ENCODE measurements at regions not wholly inside any gene's neighbourhood (a gene's known extent, or its start where the extent isn't known, plus 50 kb on each side); places are given as distances from the start of the nearest gene placed in this dataset.

- H3K27me3 ChIP-seq = no peaks in the 10 kb centered on the region
- H3K4me3 ChIP-seq = no peak overlapping the region
- DNase-seq (ENCODE audit: low read depth in 1 of 2, low spot score in 1 of 2) = no peak
- TF ChIP-seq, protein P1, sequence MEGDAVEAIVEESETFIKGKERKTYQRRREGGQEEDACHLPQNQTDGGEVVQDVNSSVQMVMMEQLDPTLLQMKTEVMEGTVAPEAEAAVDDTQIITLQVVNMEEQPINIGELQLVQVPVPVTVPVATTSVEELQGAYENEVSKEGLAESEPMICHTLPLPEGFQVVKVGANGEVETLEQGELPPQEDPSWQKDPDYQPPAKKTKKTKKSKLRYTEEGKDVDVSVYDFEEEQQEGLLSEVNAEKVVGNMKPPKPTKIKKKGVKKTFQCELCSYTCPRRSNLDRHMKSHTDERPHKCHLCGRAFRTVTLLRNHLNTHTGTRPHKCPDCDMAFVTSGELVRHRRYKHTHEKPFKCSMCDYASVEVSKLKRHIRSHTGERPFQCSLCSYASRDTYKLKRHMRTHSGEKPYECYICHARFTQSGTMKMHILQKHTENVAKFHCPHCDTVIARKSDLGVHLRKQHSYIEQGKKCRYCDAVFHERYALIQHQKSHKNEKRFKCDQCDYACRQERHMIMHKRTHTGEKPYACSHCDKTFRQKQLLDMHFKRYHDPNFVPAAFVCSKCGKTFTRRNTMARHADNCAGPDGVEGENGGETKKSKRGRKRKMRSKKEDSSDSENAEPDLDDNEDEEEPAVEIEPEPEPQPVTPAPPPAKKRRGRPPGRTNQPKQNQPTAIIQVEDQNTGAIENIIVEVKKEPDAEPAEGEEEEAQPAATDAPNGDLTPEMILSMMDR (IDR thresholded peaks at IDR 0.05; ENCODE audit: low read depth, low read length) = no peak
- H3K27ac ChIP-seq = no peak overlapping the region
- no peaks in the 10 kb centered on the region for H3K9me3 ChIP-seq (ENCODE audit: low read depth)
- no peaks in the 10 kb centered on the region for H3K36me3 ChIP-seq
- no peaks in the 10 kb centered on the region for H3K4me1 ChIP-seq (ENCODE audit: low read depth)
Observed at GRCh38 chr9:12155401-12156134, 537.6 kb upstream of the TYRP1 start.

- Histone ChIP-seq H3K9me3 (ENCODE audit: low read depth) (no peaks in the 10 kb centered on the region), H3K27ac (no peak overlapping the region), H3K4me1 (ENCODE audit: low read depth) (peaks cover 8% of the 10 kb centered on the region), H3K36me3 (no peaks in the 10 kb centered on the region), H3K27me3 (no peaks in the 10 kb centered on the region), H3K4me3 (no peak overlapping the region)
- TF ChIP-seq, protein P1 (IDR thresholded peaks at IDR 0.05; ENCODE audit: low read depth, low read length) = no peak
- no peak for DNase-seq (ENCODE audit: low read depth in 1 of 2, low spot score in 1 of 2)
Observed at GRCh38 chr9:12162181-12162815, 530.9 kb upstream of the TYRP1 start.

DNA sequence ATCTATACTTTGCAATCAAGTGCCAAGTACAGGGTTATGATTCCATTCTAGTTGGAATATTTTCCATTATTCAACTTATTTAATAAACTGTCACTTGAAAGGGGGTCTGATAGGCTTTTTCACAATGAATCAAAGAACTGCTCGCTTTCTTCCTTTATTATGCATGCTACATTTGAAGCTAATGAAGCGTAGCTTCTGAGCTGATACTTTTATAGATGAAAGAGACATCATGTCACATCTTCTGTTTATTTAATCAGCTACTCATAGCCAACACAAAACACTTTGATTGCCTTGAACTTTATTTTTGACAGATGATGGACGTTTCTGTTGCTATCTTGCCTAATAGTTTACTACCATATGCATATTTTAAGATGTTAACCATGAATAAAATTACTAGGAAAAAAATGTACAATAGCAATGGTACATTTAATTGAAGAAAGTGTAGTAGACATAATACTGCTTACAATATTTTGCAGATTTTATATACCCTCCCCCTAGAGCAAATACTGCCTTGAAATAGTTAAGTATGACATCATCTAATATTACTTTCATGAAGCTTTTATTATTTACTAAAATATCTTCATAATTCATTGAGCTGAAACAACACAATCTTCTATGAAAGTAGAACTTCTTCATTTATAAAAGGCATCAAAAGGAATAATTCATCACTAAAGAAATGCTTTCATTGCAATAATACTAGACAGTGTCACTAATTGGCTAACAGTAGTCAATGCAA lies 529.3 kb upstream of the TYRP1 start:
- no peak overlapping the region for H3K27ac ChIP-seq
- no peaks in the 10 kb centered on the region for H3K36me3 ChIP-seq
- no peaks in the 10 kb centered on the region for H3K9me3 ChIP-seq (ENCODE audit: low read depth)
- no peak overlapping the region for H3K4me3 ChIP-seq
- TF ChIP-seq, protein P1 (IDR thresholded peaks at IDR 0.05; ENCODE audit: low read depth, low read length) = no peak
- no peak for DNase-seq (ENCODE audit: low read depth in 1 of 2, low spot score in 1 of 2)
- peaks cover 8% of the 10 kb centered on the region for H3K4me1 ChIP-seq (ENCODE audit: low read depth)
- no peaks in the 10 kb centered on the region for H3K27me3 ChIP-seq

DNA sequence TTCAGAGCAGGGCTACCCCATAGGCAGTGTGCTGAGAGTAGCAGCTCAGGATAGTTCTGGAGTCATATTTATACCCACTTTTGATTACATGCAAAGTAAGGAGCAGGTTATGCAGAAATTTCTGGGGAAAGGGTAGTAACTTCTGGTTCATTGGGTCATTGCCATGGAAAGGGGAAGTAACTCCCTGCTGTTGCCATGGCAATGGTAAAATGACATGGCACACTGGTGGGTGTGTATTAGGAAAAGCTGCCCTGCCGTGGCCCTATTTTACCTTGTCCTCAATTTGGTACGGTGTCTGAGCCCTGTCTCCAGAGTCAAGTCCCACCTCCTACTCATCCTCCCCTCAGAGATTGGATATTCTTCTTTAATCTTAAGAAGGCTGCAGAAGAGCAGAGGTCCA lies 526.7 kb upstream of the TYRP1 start:
- H3K27ac ChIP-seq = no peak overlapping the region
- H3K4me3 ChIP-seq = no peak overlapping the region
- no peaks in the 10 kb centered on the region for H3K27me3 ChIP-seq
- H3K4me1 ChIP-seq (ENCODE audit: low read depth) = peaks cover 8% of the 10 kb centered on the region
- H3K9me3 ChIP-seq (ENCODE audit: low read depth) = no peaks in the 10 kb centered on the region
- TF ChIP-seq, protein P1 (IDR thresholded peaks at IDR 0.05; ENCODE audit: low read depth, low read length) = no peak
- H3K36me3 ChIP-seq = no peaks in the 10 kb centered on the region
- no peak for DNase-seq (ENCODE audit: low read depth in 1 of 2, low spot score in 1 of 2)

GRCh38 chr9:12170456-12170855 lies 522.7 kb upstream of the TYRP1 start:
- TF ChIP-seq, protein P1 (IDR thresholded peaks at IDR 0.05; ENCODE audit: low read depth, low read length) = no peak

More at GRCh38 chr9:12170456-12170855, 522.7 kb upstream of the TYRP1 start:
- Histone ChIP-seq H3K4me1 (ENCODE audit: low read depth) (no peaks in the 10 kb centered on the region), H3K27ac (no peak overlapping the region), H3K4me3 (no peak overlapping the region), H3K9me3 (ENCODE audit: low read depth) (no peaks in the 10 kb centered on the region), H3K36me3 (no peaks in the 10 kb centered on the region), H3K27me3 (no peaks in the 10 kb centered on the region)
- no peak for DNase-seq (ENCODE audit: low read depth in 1 of 2, low spot score in 1 of 2)
